Upper lobe of right lung (tissue), 1 donor: ENCODE measurements at regions not wholly inside any gene's neighbourhood (a gene's known extent, or its start where the extent isn't known, plus 50 kb on each side); places are given as distances from the start of the nearest gene placed in this dataset.

Source experiments
- ATAC-seq: fragments of 200-7000 bp; cut with Tn5 transposase; one replicate; pipeline ENCODE4 v1.9.1; 2020; ENCODE audit warnings: mild to moderate bottlenecking, moderate library complexity
- DNase-seq: peaks from one replicate; pipeline ENCODE4 v3.0.0-alpha.2; 2020
- H3K27ac ChIP-seq: fragments of 200-600 bp; one replicate; pipeline ENCODE4 v1.8.0; 2022
- H3K27me3 ChIP-seq: fragments of 200-600 bp; one replicate; pipeline ENCODE4 v1.8.0; 2022; ENCODE audit warnings: mild to moderate bottlenecking
- H3K36me3 ChIP-seq: fragments of 200-600 bp; one replicate; pipeline ENCODE4 v1.8.0; 2022
- H3K4me1 ChIP-seq: fragments of 200-600 bp; one replicate; pipeline ENCODE4 v1.8.0; 2022
- H3K4me3 ChIP-seq: fragments of 200-600 bp; one replicate; pipeline ENCODE4 v1.8.0; 2022; ENCODE audit warnings: mild to moderate bottlenecking
- H3K9me3 ChIP-seq: fragments of 200-600 bp; one replicate; pipeline ENCODE4 v1.8.0; 2022
- intact Hi-C: fragments of 100-400 bp; cut with DNase I; formaldehyde crosslinking; loops from one replicate; pipeline ENCODE4 v1.11.0; 2022
- TF ChIP-seq, protein P1 (sequence below): fragments of 200-600 bp; IDR thresholded peaks from one replicate; pipeline ENCODE4 v1.8.0; 2022; ENCODE audit warnings: antibody characterized with exemption
- donor health status: DM: no; HTN: yes; CAD: no; lungs with severe emphysema.

DNA sequence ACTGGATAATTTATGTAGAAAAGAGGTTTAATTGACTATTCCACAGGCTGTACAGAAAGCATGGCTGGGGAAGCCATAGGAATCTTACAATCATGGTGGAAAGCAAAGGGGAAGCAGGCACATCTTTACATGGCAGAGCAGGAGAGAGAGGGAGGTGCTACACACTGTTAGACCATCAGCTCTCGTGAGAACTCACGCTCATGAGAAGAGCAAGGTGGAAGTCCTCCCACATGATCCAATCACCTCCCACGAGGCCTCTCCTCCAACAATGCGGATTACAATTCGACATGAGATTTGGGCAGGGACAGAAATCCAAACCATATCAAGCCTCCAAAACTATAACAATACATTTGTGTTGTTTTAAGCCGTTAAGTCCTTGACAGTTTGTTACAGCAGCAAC lies 257.1 kb upstream of the KCNG1 start:
- ATAC-seq (no peak), DNase-seq (no peak)
- TF ChIP-seq, protein P1, sequence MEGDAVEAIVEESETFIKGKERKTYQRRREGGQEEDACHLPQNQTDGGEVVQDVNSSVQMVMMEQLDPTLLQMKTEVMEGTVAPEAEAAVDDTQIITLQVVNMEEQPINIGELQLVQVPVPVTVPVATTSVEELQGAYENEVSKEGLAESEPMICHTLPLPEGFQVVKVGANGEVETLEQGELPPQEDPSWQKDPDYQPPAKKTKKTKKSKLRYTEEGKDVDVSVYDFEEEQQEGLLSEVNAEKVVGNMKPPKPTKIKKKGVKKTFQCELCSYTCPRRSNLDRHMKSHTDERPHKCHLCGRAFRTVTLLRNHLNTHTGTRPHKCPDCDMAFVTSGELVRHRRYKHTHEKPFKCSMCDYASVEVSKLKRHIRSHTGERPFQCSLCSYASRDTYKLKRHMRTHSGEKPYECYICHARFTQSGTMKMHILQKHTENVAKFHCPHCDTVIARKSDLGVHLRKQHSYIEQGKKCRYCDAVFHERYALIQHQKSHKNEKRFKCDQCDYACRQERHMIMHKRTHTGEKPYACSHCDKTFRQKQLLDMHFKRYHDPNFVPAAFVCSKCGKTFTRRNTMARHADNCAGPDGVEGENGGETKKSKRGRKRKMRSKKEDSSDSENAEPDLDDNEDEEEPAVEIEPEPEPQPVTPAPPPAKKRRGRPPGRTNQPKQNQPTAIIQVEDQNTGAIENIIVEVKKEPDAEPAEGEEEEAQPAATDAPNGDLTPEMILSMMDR = no peak
- H3K9me3 ChIP-seq = no peaks in the 10 kb centered on the region
- H3K4me1 ChIP-seq = no peaks in the 10 kb centered on the region
- no peak overlapping the region for H3K27ac ChIP-seq
- H3K36me3 ChIP-seq = no peaks in the 10 kb centered on the region
- intact Hi-C loops = no loop called here
- H3K4me3 ChIP-seq = no peak overlapping the region
- peaks cover 19% of the 10 kb centered on the region for H3K27me3 ChIP-seq

DNA sequence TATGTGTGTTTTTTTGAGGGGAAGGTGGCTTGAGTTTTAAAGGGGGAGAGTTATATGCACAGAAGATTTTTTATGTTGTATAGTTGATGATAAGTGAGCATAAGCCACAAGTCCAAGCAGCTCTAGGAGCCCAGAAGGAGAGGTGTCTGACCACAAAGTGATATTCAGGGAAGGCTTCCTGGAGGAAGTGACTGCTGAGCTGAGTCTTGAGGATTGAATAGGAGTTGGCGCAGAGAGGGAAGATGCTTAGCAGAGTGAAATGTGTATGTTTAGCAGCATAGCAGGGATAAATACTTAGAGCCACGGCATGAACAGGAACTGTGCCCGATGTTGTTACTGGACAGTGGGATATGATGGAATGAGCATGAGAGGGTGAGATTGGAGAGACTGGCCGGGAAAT lies 255.1 kb upstream of the KCNG1 start:
- Histone ChIP-seq H3K4me3 (no peak overlapping the region), H3K36me3 (no peaks in the 10 kb centered on the region), H3K9me3 (no peaks in the 10 kb centered on the region), H3K4me1 (peaks cover under 1% of the 10 kb centered on the region), H3K27me3 (peaks cover 20% of the 10 kb centered on the region), H3K27ac (no peak overlapping the region)
- DNase-seq = no peak
- ATAC-seq = no peak
- intact Hi-C loops = no loop called here
- TF ChIP-seq, protein P1 = no peak

DNA sequence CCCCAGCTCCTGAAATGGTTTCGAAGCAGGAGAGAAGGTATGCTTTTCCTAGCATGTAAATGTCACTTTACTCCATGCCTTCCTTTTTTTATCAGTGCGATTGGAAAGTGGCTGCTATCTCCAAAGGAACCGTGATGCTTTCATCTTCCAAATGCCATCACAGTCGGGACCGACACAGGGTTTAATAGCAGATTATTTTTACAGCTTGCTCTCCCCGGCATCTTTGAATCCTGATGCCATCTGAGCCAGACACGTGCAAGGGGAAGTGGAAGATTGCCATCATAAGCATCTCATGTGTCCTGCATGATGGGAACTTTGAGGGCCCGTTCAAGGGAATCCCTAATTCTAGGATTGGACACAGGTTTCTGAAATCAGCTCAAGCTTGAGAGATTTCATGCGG lies 253.4 kb upstream of the KCNG1 start:
- no peak for ATAC-seq
- H3K27ac ChIP-seq = no peak overlapping the region
- peaks cover 3% of the 10 kb centered on the region for H3K4me1 ChIP-seq
- H3K36me3 ChIP-seq = no peaks in the 10 kb centered on the region
- TF ChIP-seq, protein P1 = no peak
- H3K4me3 ChIP-seq = no peak overlapping the region
- DNase-seq = no peak
- intact Hi-C loops = no loop called here
- no peaks in the 10 kb centered on the region for H3K9me3 ChIP-seq
- H3K27me3 ChIP-seq = peaks cover 20% of the 10 kb centered on the region

DNA sequence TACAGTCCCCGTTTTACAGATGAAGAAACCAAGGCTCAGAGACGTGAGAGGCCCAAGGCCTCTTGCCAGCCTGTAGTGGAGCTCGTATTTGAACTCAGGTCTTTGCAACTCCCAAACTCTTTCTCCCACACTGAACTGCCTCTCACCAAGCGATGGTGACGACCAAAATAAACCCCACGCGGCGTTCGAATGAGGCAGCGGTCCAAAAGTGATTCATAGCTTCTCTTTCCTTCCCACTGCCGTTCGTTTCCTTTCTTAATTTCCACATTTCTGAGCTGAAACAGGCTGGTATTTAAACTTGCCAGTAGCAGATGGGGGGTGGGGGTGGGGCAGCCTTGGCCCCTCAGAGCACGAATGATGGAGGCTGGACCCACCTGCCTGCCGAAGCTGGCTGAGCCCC lies 252.9 kb upstream of the KCNG1 start:
- DNase-seq (no peak), ATAC-seq (no peak)
- intact Hi-C loops = no loop called here
- TF ChIP-seq, protein P1 = no peak
- Histone ChIP-seq H3K9me3 (no peaks in the 10 kb centered on the region), H3K27ac (no peak overlapping the region), H3K27me3 (peaks cover 20% of the 10 kb centered on the region), H3K4me1 (peaks cover 3% of the 10 kb centered on the region), H3K36me3 (no peaks in the 10 kb centered on the region), H3K4me3 (no peak overlapping the region)

DNA sequence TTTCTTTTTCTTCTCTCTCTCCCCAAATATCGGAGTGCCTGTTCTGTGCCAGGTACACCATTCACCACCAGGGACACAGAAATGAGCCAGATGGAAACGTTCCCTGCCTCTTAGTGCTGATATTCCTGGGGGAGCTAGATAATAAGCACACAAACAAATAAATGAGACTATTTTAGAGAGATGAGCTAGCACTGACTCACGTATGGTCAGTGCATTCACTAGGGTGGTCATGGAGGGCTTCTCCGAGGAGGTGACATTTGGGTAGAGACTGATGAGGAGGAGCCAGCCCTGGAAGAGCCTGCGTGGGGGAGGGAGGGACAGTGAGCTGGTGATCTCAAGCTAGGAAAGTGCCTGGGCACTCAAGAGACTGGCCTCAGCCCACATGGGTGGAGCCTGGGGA lies 252.3 kb upstream of the KCNG1 start:
- peaks cover 20% of the 10 kb centered on the region for H3K27me3 ChIP-seq
- intact Hi-C loops = no loop called here
- no peak overlapping the region for H3K4me3 ChIP-seq
- no peak for ATAC-seq
- H3K9me3 ChIP-seq = no peaks in the 10 kb centered on the region
- TF ChIP-seq, protein P1 = no peak
- DNase-seq = no peak
- H3K4me1 ChIP-seq = peaks cover 3% of the 10 kb centered on the region
- no peaks in the 10 kb centered on the region for H3K36me3 ChIP-seq
- no peak overlapping the region for H3K27ac ChIP-seq

DNA sequence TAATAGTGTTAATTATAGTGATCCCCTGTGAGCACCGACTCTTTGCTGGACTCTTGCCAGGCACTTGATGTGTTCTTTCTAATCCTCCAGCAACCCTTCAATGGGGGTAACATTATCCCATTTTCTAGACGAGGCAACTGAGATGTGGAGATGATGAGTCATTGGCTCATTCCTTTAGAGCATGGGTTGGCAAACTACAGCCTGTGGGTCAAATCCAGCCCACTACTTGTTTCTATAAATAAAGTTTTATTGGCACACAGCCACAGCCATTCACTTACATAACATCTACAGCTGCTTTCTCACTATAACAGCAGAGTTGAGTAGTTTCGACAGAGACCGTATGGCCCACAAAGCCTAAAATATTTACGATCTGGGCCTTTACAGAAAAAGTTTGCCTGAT lies 249.5 kb upstream of the KCNG1 start:
- intact Hi-C loops = no loop called here
- Histone ChIP-seq H3K36me3 (no peaks in the 10 kb centered on the region), H3K4me3 (no peak overlapping the region), H3K27me3 (peaks cover 9% of the 10 kb centered on the region), H3K9me3 (no peaks in the 10 kb centered on the region), H3K27ac (no peak overlapping the region), H3K4me1 (peaks cover 3% of the 10 kb centered on the region)
- ATAC-seq (no peak), DNase-seq (no peak)
- TF ChIP-seq, protein P1 = no peak
